MM.1S (cell line): ENCODE measurements at regions not wholly inside any gene's neighbourhood (a gene's known extent, or its start where the extent isn't known, plus 50 kb on each side); places are given as distances from the start of the nearest gene placed in this dataset.

Experiments
- DNase-seq: peaks from one replicate; pipeline ENCODE4 v3.0.0-alpha.2; 2015
- H2AFZ ChIP-seq: fragments of 300-600 bp; sonication (generic); 2 replicates; pipeline ENCODE4 v1.6.0; 2016; ENCODE audit warnings: antibody characterized with exemption, low read length
- H3F3A ChIP-seq: fragments of 300-600 bp; sonication (generic); 2 replicates; pipeline ENCODE4 v1.6.1; 2016; ENCODE audit warnings: mild to moderate bottlenecking, antibody characterized with exemption, low read length, moderate library complexity, mixed read lengths; ENCODE audit not compliant: insufficient read depth
- H3K27ac ChIP-seq: fragments of 300-600 bp; sonication (generic); 2 replicates; pipeline ENCODE4 v1.5.1; 2016; ENCODE audit warnings: mild to moderate bottlenecking, low read length
- H3K27me3 ChIP-seq: fragments of 300-600 bp; sonication (generic); replicated peaks from 2 replicates; pipeline ENCODE4 v1.6.0; 2016; ENCODE audit warnings: low read length; ENCODE audit not compliant: insufficient read depth
- H3K36me3 ChIP-seq: fragments of 300-600 bp; sonication (generic); replicated peaks from 2 replicates; pipeline ENCODE4 v1.6.1; 2016; ENCODE audit warnings: mild to moderate bottlenecking, low read length, mixed read lengths; ENCODE audit not compliant: insufficient read depth
- H3K4me1 ChIP-seq: fragments of 300-600 bp; sonication (generic); 2 replicates; pipeline ENCODE4 v1.6.1; 2016; ENCODE audit warnings: low read length, mixed read lengths
- H3K4me2 ChIP-seq: fragments of 300-600 bp; sonication (generic); 2 replicates; pipeline ENCODE4 v1.6.0; 2016; ENCODE audit warnings: low read depth, low read length
- H3K4me3 ChIP-seq: fragments of 300-600 bp; sonication (generic); 2 replicates; pipeline ENCODE4 v1.5.1; 2016; ENCODE audit warnings: low read length, mixed read lengths
- H3K79me2 ChIP-seq: fragments of 300-600 bp; sonication (generic); 2 replicates; pipeline ENCODE4 v1.6.1; 2016; ENCODE audit warnings: mixed run types, low read length, mixed read lengths
- H3K9ac ChIP-seq: fragments of 300-600 bp; sonication (generic); 2 replicates; pipeline ENCODE4 v1.6.1; 2016; ENCODE audit warnings: low read length, mixed read lengths
- H3K9me2 ChIP-seq: fragments of 300-600 bp; sonication (generic); replicated peaks from 2 replicates; pipeline ENCODE4 v1.6.1; 2016; ENCODE audit warnings: mild to moderate bottlenecking, low read length, mixed read lengths; ENCODE audit not compliant: insufficient read depth
- H3K9me3 ChIP-seq: fragments of 300-600 bp; sonication (generic); replicated peaks from 2 replicates; pipeline ENCODE4 v1.6.1; 2016; ENCODE audit warnings: mild to moderate bottlenecking, low read length, mixed read lengths; ENCODE audit not compliant: insufficient read depth
- H4K20me1 ChIP-seq: fragments of 300-600 bp; sonication (generic); 2 replicates; pipeline ENCODE4 v1.6.1; 2016; ENCODE audit warnings: mild to moderate bottlenecking, low read length, moderate library complexity, mixed read lengths; ENCODE audit not compliant: insufficient read depth
- CTCF ChIP-seq: fragments of 300-600 bp; sonication (generic); IDR thresholded peaks from 2 replicates; pipeline ENCODE4 v1.5.1; 2016; ENCODE audit warnings: antibody characterized with exemption, low read length, mixed read lengths
- EZH2 ChIP-seq: fragments of 300-600 bp; sonication (generic); optimal IDR thresholded peaks from 2 replicates; pipeline ENCODE3; 2017; ENCODE audit warnings: low read depth, mild to moderate bottlenecking, antibody characterized with exemption, low read length, mixed read lengths
- EZH2phosphoT487 ChIP-seq: fragments of 300-600 bp; sonication (generic); IDR thresholded peaks from 2 replicates; pipeline ENCODE4 v1.6.1; 2018; ENCODE audit warnings: antibody characterized with exemption, low read length

GRCh38 chr14:25122211-25122610, 72.3 kb upstream of the STXBP6 start:
- no peaks in the 10 kb centered on the region for H3K4me1 ChIP-seq
- no peaks in the 10 kb centered on the region for H3K79me2 ChIP-seq
- H4K20me1 ChIP-seq = no peaks in the 10 kb centered on the region
- H3K27me3 ChIP-seq = no peaks in the 10 kb centered on the region
- no peak overlapping the region for H3K4me2 ChIP-seq
- no peaks in the 10 kb centered on the region for H3K9me2 ChIP-seq
- no peak for DNase-seq
- H3K36me3 ChIP-seq = no peaks in the 10 kb centered on the region
- H3K4me3 ChIP-seq = no peak overlapping the region
- TF ChIP-seq EZH2phosphoT487 (no peak), EZH2 (no peak)
- no peaks in the 10 kb centered on the region for H3F3A ChIP-seq
- no peaks in the 10 kb centered on the region for H3K9me3 ChIP-seq
- H2AFZ ChIP-seq = no peak overlapping the region
- H3K9ac ChIP-seq = no peak overlapping the region
- no peak overlapping the region for H3K27ac ChIP-seq

- Histone ChIP-seq H3K9ac (no peak overlapping the region), H3K4me3 (no peak overlapping the region), H4K20me1 (no peaks in the 10 kb centered on the region), H3K4me1 (no peaks in the 10 kb centered on the region), H3F3A (no peaks in the 10 kb centered on the region), H3K9me3 (no peaks in the 10 kb centered on the region), H3K9me2 (no peaks in the 10 kb centered on the region), H3K4me2 (no peak overlapping the region), H3K27me3 (no peaks in the 10 kb centered on the region), H2AFZ (no peak overlapping the region), H3K79me2 (no peaks in the 10 kb centered on the region), H3K36me3 (no peaks in the 10 kb centered on the region), H3K27ac (no peak overlapping the region)
- no peak for TF ChIP-seq EZH2phosphoT487
- TF ChIP-seq CTCF = no peak
- TF ChIP-seq EZH2 = no peak
- DNase-seq = no peak
Observed at GRCh38 chr14:25121337-25122129, 71.6 kb upstream of the STXBP6 start.

- no peak overlapping the region for H2AFZ ChIP-seq
- H3K27ac ChIP-seq = no peak overlapping the region
- no peak overlapping the region for H3K9ac ChIP-seq
- H3K36me3 ChIP-seq = no peaks in the 10 kb centered on the region
- H3K9me3 ChIP-seq = no peaks in the 10 kb centered on the region
- no peak overlapping the region for H3K4me2 ChIP-seq
- no peaks in the 10 kb centered on the region for H3K79me2 ChIP-seq
- H3F3A ChIP-seq = no peaks in the 10 kb centered on the region
- no peaks in the 10 kb centered on the region for H3K9me2 ChIP-seq
- TF ChIP-seq CTCF (no peak), EZH2 (no peak), EZH2phosphoT487 (no peak)
- no peak for DNase-seq
- H3K4me3 ChIP-seq = no peak overlapping the region
- no peaks in the 10 kb centered on the region for H3K4me1 ChIP-seq
- H4K20me1 ChIP-seq = no peaks in the 10 kb centered on the region
- no peaks in the 10 kb centered on the region for H3K27me3 ChIP-seq
Observed at GRCh38 chr14:25120261-25120660, 70.3 kb upstream of the STXBP6 start.

- H2AFZ ChIP-seq = no peak overlapping the region
- H4K20me1 ChIP-seq = no peaks in the 10 kb centered on the region
- H3K4me3 ChIP-seq = no peak overlapping the region
- no peak overlapping the region for H3K27ac ChIP-seq
- no peak for TF ChIP-seq EZH2phosphoT487
- H3K4me1 ChIP-seq = no peaks in the 10 kb centered on the region
- H3K36me3 ChIP-seq = no peaks in the 10 kb centered on the region
- no peaks in the 10 kb centered on the region for H3K9me2 ChIP-seq
- no peaks in the 10 kb centered on the region for H3K27me3 ChIP-seq
- H3K4me2 ChIP-seq = no peak overlapping the region
- H3K9me3 ChIP-seq = no peaks in the 10 kb centered on the region
- H3K79me2 ChIP-seq = no peaks in the 10 kb centered on the region
- no peak overlapping the region for H3K9ac ChIP-seq
- H3F3A ChIP-seq = no peaks in the 10 kb centered on the region
- DNase-seq = no peak
Observed at GRCh38 chr14:25118671-25119070, 68.7 kb upstream of the STXBP6 start.
